Central memory CD4-positive, alpha-beta T cell (primary cell): ENCODE measurements at regions not wholly inside any gene's neighbourhood (a gene's known extent, or its start where the extent isn't known, plus 50 kb on each side); places are given as distances from the start of the nearest gene placed in this dataset.
"Not testable (repeated sequence)": the region's sequence is repeated elsewhere in the genome, so short reads cannot be mapped to it uniquely, and the experiment has no call there.

Source experiments
- DNase-seq: peaks from one replicate; pipeline ENCODE4 v3.0.0; 2022

DNA sequence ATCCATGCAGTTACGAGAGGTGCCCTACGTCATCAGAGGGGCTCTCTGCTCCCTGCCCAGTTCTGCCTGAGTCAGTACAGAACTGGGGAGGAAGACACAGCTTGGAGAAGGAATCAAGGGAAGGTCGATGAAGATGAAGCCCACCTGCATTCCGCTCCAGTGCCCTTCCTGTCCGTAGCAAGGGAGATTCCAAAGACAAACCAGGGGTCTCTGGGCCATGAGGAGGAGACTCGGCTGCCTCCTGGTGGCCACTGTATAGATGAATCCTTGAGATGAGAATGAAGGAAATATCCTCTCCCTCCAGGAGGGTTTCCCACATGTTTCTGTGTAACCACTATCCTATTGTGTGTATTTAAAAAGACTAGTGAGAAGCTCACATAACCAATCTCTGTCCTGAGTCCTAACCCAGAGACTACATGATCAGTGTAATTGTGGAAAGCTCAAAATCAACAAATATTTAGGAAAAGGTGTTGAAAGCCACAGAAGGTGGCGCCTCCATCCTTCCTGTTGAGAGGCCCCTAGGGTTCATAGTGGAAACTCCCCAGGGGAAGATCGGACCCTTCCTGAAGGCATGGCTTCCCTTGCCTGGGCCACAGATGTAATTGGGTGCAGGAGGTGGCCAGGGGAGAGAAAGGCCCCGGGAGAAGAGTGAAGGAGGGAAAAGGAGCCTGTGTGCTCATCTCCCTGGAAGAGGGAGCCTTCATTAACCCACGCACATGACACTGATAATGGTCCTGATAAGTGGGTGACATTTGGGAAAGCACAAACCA lies 67.0 kb upstream of the LYZL2 start:
- not testable (repeated sequence) for DNase-seq

DNA sequence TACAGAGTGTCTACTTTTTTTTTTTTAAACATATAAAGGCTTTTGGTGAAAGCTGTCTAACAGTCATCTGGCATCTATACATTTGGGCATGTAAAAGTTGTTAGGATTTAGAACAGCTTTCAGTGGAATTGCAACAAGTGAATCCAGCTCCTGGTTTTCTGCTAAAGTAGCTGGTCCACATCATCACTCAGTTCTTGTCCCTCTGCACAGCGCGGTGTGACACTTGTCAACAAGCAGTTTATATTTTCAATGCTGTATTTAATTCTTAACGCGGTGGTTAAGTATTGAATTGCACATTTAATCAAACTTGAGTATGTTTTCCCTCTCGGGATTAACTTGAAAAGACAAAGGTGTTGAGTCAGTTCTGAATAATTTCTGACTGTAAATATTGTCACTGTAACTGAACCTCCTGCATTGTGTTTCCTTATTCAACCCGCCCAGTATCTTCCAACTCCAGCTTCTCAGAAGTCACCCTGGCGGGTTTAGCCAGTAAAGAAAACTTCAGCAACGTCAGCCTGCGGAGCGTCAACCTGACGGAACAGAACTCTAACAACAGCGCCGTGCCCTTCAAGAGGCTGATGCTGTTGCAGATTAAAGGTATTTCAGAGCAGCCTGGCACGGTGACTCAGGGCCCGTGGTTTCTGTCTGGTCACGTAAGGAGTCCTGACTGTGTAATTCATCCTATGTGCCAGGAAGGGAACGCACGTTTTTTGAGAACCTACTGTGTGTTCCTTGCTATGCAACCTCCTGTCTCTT lies 66.1 kb upstream of the LYZL2 start:
- DNase-seq, result peak; percentile 45

DNA sequence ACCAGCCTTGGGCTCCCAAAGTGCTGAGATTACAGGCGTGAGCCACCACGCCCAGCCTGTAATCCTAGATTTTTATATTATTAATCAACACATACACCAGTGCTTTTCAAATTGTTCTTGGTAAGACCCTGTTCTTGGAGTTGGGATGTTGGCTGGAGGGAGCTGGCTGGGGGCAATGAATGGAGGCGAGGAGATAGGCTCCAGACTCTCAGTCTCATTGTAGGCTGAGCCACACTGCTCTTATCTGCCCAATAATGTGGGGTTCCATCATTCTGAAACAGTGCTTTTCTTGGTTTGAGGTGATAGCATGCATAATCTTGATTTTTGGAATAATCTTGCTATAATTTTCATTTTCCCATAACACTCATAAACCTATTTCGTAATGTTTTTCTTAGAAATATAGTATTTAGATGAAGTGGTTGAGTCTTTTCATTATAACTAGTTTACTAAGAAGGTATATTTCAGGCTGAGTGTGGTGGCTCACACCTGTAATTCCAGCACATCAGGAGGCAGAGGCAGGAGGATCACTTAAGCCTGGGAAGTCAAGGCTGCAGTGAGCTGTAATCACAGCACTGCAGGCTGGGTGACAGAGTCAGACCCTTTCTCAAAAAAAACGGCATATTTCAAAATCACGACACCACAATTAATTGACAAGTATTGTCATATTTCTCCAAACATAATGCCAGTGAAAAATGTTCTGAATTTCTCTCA lies 65.1 kb upstream of the LYZL2 start:
- DNase-seq, result no peak

DNA sequence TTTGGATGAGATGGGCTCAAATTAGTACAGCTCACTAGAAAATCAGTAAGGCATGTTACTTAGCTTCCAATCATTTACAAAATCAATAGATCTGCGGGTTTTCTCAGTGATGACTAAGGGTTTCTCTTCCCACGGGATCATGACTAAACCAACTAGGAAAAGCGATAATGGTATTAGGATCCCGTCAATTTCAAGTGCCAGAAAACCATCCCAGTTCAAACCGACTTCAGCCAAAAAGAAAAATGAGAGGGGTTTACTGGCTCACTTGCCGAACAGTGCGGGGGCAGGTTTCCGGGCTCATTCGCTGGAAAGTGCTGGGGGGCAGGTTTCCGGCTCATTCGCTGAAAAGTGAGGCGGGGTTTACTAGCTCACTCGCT lies 62.1 kb upstream of the LYZL2 start:
- DNase-seq, result no peak

DNA sequence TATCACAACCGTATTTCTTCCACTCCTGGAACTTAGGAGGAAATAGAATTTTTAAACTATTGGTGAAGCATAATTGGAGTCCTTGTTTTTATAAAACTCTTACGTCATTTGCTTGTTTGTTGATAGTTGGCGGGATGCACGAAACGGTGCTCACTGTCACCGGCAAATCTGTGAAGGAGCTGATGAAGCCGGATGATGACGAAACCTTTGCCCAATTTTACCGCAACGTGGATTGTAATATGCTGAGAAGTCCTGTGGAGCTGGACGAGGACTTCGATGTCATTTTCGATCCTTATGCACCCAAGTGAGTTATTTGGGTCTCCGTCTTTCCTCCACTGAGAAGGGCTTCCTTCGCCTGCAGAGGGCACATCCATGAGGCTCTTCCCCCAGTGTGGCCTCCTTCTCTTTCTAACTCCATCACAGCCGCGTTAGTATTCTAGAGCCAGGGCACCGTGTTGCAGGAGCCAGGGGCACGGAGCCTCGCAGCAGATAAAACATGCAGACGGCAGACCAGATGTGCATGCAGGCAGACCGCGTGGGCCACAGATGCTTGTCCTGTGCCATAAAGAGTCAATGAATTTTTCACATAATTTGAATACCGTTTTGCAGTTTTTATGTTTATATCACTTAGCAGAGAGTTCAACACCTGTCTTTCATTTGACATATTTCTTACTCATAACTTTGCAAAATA lies 61.5 kb upstream of the LYZL2 start:
- DNase-seq, result not testable (repeated sequence)

DNA sequence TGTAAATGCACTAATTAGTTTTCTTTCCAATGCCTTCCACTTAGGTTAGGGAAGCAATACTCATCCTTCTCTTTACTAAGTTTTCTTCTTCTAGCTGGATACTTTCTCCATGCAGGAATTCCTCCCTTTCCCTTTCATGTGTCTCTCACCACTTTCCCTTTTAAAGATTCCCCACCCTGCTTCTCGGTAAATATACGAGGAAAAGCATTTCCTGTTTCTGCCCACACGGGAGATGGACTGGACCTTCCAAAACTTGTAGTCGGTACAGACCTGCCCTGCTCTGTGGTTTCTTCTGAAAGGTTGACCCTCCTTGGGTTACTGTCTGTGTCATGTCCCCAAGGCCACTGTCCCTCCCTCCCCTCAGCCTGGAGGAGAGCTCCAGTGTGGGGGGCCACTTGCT lies 58.9 kb upstream of the LYZL2 start:
- no peak for DNase-seq

DNA sequence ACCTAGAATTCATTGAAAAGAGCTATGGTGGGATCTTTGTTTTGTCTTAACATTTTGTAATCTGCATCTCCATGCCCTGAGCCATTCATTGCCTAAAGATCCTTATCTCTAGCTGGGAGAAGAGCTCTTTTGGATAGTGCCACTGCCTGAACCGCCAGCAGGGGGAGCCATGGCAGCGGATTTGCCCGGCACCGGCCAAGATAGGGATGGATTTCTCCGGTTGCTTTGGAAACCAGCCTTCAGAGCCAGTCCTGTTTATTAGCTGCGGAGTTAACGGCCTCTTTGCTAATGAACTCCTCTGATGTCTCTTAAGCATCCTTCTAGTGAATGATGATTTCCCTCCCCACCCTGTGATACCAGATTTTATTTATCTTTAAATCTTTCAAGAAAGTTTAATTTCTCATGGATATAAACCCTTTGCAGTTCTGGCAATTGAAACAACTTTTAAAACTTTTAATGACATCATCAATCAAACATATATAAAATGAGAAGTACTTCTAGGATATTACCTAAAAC lies 58.2 kb upstream of the LYZL2 start:
- peak; percentile 61 for DNase-seq

DNA sequence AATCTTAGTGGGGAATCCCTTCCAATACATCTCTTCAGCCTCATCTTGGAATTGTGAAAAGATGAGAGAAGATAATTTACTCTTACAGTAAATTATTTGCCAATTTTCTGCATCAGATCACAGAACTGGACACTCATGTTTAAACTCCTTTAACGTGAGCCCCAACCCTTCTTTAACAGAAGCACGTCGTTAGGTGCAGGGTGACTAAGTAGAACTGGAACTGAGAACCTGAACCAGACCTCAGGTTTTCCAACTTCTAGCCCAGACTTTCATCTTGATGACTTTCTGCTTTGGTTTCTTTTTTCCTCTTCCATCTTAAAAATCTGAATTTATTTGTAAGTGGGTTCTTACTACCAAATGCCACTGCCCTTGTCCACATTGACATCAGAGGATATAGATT lies 57.2 kb upstream of the LYZL2 start:
- DNase-seq, result no peak

DNA sequence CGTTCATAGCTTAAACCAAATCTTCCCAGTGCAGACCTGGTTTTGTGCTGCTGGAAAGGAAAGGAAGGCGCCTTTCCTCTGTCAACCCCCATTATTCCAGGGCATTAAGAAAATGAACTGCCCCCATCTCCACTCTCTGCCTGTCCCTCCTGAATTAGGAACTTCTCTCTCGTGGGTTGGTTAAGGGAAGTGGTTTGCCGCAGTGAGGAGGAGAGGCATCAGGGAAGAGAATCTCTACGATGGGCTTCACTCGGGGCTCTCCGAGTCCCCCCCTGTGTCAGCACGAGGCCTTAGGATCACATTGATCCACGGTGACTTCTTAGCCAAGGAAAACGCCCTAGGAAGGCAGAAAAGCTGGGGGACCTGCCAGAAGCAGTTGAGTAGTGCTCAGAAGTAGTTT lies 53.9 kb upstream of the LYZL2 start:
- no peak for DNase-seq

DNA sequence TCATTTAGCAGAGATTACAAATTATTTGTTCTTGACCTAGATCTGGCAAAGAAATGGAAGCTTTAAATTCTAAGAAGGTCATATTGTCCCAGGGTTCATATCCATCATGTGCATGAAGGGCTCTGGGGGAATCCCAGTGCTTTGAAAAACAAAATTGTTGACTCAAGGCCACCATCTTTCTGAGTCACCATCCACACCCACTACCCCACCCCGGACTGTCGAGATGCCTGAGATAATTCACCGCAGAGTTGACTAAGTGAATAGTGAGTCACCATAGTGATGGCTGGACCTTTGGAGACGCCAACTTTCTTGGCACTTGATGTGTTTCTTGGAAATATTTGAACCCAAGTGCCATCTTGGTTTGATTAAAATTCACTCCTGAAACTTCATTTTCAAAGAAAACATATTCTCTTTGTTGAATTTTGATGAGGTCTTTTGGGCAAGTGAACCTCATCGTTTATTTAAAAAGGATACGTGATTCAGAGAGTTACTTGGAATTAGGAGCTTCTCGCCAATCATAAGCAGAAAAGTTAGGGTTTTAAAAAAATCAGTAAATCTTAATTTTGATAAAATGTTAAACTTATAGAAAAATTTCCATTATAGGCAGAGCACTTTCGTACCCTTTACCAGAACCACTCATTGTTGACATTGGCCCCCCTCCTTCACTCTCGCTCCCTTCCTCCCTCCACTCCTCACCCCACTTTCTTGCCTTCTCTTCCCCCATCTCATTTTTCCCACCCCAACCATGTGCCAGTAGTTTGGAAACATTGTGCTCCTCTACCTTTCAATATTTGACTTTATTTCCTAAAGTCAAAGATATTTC lies 53.0 kb upstream of the LYZL2 start:
- DNase-seq, result not testable (repeated sequence)

DNA sequence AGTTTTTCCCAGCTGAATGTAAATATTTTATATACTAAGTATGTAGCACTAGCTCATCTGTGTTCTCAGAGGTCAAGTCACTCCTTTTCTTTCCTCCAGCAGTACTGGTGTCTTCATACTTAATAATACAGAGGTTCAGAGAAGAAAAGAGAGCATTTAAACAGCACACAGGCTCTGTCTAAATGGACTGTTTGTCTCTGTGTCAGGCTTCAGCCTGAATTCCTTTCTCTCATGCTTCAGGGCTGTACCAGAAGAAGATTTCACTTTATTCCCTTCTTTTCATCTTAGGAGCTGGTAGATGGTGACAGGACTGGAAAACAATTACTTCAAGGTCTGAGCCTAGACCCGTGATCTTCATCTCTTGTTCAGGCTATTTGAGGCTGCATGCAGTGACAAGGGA lies 51.4 kb upstream of the LYZL2 start:
- DNase-seq, result no peak
